ENCODE measurements at regions not wholly inside any gene's neighbourhood (a gene's known extent, or its start where the extent isn't known, plus 50 kb on each side); places are given as distances from the start of the nearest gene placed in this dataset.
"Not testable (repeated sequence)": the region's sequence is repeated elsewhere in the genome, so short reads cannot be mapped to it uniquely, and the experiment has no call there.

DNA sequence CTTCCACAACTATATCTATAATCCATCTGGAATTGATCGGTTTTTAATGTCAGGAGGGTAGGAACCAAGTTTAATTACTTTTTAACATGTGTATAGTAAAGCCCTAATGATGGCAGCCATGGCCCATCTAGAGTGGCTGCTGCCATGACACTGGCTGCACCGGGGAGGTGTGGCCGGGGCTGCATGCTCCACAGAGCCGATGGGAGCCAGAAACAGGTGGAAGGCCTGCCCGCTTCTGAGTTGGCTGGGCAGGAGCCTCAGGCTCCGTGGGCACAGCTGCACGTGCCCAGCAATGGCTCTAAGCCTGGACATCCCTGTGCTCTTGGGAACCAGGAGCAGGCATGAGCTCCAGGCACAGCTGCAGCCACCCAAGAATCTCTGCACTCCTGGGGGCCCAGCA, 73.0 kb downstream of the GBP6 start:
- DNase-seq = no peak

DNA sequence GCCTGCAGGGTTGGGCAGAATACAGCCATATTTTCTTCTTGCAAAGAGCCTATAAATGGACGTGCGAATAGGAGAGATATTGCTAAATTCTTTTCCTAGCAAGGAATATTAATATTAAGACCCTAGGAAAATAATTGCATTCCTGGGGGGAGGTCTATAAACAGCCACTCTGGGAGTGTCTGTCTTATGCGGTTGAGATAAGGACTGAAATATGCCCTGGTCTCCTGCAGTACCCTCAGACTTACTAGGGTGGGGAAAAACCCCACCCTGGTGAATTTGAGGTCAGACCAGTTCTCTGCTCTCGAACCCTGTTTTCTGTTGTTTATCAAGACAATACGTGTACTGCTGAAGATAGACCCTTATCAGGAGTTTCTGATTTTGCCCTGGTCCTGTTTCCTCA, 74.4 kb downstream of the GBP6 start:
- DNase-seq = not testable (repeated sequence)

DNA sequence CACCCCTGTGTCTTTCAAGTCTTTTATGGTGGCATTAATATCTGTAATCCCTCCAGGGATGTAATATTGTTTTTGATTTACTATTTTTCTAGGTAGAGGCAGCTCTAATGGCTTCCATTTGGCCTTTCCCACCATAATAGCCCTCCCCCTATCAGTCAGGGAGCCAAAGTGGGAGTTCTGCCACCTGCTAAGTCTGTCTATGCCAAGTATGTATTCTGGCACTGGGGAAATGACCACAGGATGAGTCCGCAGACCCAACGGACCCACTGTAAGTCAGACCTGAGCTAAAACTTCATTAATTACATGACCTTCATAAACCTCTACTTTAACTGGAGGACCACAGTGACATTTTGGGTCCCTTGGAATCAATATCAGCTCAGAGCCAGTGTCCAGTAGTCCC, 77.1 kb downstream of the GBP6 start:
- no peak for DNase-seq

DNA sequence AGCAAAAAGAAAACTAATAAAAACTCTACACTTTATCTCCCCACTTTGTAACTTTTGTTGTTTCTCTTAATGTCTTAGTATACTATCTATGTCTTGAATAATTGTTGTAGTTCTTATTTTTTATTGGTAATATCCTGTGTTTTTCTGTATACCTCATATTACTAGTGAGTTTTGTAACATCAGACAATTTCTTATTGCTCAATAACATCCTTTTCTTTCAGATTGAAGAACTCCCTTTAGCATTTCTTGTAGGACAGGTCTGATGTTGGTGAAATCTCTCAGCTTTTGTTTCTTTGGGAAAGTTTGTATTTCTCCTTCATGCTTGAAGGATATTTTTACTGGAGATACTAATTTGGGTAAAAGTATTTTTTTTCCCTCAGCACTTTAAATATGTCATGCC, 79.8 kb upstream of the LRRC8B start:
- no peak for DNase-seq

DNA sequence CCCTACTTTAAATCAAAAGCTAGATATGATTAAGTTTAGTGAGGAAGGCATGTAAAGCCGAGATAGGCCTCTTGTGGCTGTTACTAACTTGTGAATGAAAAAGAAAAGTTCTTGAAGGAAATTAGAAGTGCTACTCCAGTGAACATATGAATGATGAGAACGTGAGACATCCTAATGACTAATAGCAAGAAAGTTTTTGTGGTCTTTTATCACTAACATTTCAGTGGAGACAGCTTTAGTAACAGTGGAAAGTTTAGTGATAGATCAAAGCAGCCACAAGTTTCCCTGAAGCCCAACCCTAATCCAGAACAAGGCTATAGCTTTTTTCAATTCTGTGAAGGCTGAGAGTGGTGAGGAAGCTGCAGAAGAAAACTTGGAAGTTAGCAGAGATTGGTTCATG, 73.6 kb upstream of the LRRC8B start:
- DNase-seq = no peak

DNA sequence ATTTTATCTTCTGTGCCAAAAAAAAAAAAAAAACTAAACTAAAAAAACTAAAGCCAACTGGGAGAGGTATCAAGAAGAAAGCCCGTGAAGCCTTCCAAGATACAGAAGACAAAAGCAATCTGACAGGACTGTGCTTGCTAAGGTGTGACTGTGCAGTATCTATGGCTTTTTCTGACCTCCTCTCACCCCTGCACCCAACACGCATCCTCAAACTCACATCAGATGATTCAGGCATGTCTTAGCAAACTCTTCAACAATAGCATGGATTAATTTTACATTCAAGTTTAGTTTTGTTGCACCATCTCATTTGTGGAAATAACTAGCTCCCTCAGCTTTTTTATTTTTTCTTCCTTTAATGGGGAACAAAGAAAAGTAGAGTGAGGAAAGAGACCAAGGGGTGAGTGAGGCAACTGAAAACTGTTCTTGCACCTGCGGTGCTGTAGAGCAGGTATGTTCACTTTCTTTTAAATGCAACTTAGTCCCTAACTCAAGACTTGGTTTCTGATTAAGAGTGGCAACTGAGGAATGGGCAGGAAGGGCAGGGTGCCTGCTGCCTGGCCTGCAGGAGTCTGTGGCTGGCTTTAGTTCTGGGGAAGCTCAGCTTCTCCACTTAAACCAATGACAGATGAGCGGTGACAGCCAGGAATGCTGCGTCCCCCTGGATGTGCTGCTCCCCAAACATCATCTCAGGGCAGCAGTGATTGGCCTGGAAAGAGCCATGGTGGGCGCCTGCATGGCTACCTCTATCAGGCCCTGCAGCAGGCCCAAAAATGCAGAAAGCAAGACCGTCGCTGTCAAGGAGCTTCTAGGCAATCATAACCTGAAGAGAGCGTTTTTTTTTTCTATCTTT, 71.3 kb upstream of the LRRC8B start:
- DNase-seq = no peak

DNA sequence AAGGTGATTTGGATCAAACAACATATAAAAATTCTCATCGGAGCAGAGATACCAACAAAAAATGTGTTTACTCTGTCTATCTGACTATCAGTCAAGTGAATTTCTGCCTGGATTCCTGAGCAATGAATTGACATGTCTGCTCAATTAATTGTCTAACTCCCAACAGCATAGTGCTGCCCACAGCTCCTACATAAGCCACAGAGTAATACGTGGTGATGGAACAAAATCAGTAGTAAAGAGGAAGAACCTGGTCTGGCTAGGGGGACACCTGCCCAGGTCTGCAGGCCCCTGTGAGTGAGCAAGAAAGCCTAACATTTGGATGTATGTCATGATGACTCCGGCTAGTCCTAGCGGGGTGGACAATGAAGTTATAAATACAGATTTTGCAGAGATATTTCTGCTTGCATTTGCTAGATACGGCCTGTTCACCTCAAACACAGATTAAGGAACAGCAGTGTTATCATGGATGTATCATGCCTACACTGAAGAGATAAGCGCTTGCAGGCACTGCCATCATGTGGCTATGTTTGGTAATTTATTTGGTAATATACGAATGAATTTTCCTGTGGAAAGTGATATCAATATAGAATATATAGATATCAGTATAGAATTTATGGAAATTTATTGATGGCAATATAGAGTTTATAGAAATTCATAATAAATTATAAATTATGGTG, 69.6 kb upstream of the LRRC8B start:
- peak; percentile 19 for DNase-seq

DNA sequence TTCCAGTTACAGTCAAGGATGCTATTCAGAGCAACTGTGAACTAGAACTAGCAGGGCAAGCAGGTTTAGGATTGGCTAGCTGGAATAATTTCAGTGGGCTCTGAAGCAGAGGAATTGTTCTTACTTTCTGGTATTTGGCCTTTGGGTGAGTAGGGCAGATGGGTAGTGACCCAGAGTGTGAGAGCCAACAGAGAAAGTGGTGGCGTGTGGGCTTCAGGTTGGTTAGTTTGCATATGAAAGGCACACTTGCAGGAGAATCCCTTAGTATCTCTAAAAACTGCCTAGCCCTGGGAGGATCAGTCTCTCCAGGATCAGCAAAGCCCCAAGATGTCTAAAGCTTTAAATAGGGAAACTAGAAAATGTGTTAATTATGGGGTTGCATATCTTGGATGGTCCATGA, 67.6 kb upstream of the LRRC8B start:
- DNase-seq = no peak

DNA sequence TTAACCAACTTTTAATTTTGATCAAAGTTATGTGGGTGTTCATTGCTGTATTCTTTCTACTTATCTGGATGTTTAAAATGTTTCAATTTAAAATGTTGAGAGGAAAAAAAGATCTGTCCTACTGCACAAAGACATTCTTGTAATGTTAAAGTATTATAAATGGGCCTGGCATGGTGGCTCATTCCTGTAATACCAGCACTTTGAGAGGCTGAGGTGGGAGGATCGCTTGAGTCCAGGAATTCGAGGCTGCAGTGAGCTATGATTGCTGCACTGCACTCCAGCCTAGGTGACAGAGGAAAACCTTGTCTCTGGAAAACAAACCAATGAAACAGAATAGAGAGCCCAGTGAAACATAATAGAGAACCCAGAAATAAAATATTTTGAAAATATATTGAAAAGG, 65.5 kb upstream of the LRRC8B start:
- DNase-seq = no peak

DNA sequence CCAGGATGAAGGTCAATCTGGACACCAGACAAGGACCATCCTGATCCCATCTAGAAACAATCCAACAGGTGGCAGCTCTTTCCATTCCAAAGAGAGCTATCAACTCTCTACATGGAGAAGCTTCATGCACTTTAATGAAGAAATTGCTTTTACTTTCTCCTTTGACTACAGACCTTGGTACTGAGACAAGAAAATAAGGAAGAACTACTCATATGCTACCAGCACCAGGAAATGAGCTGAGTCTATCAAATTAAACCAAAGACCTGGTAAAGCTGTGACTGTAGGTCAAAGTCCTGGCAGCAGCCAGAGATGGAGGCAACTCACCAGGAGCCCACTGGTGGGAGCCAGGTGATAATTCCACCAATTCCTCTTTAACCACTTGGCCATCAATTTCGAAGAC, 64.3 kb upstream of the LRRC8B start:
- DNase-seq = no peak

DNA sequence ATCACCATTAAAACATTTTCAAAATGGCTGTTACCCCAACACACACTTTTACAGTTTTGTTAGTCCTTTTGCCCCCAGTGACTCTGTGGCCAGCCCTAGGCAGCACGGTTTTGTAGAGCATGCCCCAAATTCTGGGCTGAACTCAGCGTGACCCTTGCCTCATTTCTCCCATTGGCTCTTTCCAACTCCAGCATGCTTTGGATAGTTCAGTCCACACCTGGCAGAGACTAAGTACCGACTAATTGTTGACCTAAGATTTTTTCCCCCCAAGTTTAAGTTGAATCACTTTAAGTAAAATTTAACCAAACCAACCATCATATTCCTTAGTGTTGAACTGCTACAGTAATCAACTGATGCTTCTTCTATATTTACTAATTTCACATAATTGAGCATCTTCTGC, 62.4 kb upstream of the LRRC8B start:
- DNase-seq = no peak

DNA sequence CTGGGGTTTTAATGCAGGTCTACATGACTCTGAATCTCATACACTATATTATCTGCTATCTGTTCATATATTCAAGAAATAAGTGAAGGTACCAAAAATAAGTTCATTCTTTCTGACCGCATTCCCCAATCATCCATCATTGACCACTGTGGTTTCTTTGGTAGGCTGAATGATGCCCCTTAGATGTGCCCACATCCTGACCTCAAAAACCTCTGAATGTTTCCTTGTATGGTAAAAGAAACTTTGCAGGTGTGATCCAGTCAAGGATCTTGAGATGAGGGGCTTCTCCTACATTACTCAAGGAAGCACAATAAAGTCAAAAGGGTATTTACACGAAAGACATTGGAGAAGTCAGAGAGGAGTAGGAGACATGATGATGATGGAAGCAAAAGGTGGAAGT, 60.6 kb upstream of the LRRC8B start:
- DNase-seq = no peak

DNA sequence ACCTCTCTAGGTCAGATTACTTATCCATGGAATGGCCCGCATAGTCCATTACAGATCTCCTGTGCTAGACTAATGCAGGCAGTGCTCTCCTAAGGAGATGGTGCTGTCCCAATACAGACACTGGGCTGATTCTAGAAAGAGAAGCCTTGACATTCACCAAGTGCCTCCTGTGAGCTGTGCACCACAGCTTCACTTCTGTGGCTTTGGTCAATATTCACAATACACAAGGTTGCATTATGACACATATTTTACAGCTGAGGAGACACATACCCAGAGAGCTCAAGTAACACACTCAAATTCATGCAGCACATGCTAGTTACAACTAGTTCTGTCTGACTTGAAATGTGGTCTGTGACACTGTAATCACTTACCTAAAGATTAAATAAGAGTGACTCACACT, 59.4 kb upstream of the LRRC8B start:
- no peak for DNase-seq

DNA sequence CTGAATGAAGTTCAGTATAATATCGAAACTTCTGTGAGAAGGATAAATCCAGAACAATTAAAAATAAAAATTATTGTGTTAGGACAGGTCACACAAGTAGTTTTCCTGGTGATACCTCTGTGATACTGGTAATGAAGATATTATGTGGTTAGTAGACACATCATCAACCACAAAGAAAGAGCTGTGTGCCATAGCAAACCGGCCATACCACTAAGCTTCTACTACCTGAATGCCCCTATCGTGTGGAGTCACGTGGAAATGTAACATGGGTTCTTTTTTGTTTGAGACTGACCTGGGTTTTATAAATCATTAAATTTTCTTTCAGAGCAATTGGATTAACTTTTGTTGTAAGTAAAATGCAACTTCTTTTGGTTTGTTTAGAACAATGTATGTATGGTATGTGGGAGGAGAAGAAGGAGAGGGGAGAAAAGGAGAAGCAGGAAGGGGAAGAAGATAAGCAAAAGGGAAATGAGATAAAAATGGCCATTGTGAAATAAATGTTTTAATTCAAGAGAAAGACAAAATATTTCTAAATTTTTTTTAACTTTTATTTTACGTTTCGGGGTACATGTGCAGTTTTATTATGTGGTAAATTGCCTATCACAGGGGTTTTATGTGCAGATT, 58.2 kb upstream of the LRRC8B start:
- no peak for DNase-seq

DNA sequence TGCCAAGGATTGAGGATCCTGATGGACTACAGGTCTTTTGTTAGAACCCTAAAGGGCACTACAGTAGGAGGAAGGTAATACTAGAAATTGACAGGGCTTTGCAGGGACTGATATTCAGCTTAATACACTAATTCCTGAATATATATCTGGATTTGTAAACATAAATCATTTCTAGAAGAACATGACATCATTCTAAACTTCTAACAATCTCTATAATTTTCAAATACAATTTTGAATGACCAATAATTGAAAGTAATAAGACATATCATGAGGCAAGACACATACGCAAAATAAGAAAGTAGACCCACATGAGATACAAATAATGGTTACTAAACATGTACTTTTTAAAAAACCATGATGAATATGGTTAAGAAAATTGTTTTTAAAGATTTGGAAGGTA, 52.4 kb upstream of the LRRC8B start:
- no peak for DNase-seq

DNA sequence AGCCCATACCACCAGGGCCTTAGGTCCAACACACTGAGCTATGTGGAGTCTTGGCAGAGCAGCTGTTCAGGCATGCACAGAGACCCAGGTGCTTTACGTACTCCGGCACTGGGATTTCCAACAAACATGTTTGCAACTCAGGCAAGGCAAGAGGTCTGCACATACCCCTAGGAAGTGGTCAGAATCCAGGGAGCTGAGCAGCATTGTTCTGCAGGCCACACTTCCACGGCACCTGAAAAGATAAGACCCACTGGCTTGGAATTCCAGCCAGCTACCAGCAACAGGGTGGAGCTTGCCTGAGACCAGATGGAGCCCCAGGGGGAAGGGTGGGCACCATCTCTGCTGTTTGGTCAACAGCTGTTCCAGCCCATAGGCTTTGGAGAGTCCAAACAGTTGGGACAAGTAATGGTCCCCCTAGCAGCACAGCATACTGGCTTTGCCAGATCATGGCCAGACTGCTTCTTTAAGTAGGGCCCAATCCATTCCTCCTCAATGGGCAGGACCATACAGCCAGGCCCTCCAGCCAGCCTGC, 51.7 kb upstream of the LRRC8B start:
- no peak for DNase-seq
